ENCODE measurements at regions not wholly inside any gene's neighbourhood (a gene's known extent, or its start where the extent isn't known, plus 50 kb on each side); places are given as distances from the start of the nearest gene placed in this dataset.
A peak's percentile ranks its signal among the peaks of the same experiment; 100 is the strongest.

DNA sequence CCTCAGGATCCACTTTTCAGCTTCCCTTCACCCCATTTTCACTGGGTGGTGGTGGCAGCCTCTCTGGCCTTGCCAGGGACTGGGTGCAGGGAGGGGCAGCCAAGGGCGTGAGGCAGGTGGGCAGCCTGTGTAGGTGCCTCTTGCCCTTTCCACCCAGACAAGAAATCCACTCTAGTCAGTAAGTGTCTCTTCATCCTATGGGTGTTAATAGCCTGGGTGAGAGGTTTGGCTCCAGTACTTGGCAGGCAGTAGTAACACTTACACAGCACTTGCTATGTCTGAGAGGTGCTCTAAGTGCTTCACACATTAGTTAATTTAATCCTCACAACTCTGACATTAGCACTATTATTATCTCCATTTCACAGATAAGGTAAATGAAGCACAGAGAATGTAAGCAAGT, 171.9 kb downstream of the EMP1 start:
- no peak for DNase-seq (ENCODE audit: low read depth)
- TF ChIP-seq, protein P1, sequence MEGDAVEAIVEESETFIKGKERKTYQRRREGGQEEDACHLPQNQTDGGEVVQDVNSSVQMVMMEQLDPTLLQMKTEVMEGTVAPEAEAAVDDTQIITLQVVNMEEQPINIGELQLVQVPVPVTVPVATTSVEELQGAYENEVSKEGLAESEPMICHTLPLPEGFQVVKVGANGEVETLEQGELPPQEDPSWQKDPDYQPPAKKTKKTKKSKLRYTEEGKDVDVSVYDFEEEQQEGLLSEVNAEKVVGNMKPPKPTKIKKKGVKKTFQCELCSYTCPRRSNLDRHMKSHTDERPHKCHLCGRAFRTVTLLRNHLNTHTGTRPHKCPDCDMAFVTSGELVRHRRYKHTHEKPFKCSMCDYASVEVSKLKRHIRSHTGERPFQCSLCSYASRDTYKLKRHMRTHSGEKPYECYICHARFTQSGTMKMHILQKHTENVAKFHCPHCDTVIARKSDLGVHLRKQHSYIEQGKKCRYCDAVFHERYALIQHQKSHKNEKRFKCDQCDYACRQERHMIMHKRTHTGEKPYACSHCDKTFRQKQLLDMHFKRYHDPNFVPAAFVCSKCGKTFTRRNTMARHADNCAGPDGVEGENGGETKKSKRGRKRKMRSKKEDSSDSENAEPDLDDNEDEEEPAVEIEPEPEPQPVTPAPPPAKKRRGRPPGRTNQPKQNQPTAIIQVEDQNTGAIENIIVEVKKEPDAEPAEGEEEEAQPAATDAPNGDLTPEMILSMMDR (IDR thresholded peaks at IDR 0.05; ENCODE audit: low read length, missing control alignments): no peak

DNA sequence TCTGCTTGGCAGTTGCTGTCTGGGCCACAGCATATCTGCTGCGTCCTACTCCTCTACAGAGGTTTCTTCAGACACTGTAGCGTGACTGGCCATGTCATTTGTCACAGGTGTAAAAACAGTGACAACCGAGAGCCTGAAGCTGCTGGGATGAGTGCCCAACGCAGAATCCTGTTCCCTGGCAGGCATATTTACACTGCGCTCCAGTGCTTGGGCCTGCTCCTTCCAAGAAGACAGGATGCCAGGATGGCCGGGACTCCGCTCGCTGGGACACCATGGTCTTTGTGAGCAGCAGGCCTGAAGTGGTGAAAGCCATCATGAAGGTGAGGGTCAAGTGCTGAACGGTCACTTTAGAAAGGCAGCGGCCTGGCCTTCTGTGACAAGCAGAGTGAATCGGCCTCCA, 171.4 kb downstream of the EMP1 start:
- no peak for DNase-seq (ENCODE audit: low read depth)

More for the DNA sequence above, 171.9 kb downstream of the EMP1 start:
- no peak overlapping the region for H3K4me3 ChIP-seq (replicated peaks; ENCODE audit: low read depth, low read length)

DNA sequence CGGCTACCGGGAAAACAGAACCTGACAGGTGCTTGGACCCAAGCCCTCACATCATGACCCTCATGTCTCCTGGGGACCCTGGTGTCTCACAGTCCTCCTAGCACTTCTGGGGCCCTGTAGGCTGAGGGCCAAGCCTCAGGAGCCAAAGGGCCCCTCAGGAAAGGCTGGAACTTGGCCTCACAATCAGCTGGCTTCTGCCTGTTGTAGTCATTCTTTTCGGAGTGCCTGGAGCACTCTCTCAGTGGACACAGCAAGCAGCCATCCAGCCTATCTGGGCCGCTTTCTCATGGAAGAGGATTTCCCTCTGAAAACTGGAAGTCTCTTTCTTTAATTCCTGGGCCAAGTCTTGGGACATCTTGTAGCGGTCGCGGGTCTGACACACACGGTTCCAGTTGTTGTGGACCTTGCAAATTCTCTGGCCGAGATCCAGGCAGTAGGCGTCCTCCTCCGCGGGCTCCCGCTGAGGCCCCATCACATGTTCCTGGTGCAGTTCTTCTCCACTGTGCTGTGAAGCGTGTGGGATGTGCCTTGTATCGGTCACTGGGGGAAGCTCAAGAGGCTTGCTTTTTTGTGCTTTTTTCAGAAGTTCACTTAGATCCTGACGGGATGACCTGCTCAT, 169.3 kb downstream of the EMP1 start:
- peak; percentile 2 for DNase-seq (ENCODE audit: low read depth)
- H3K4me3 ChIP-seq (replicated peaks; ENCODE audit: low read depth, low read length): no peak overlapping the region
- TF ChIP-seq, protein P1 (IDR thresholded peaks at IDR 0.05; ENCODE audit: low read length, missing control alignments): no peak

More for the DNA sequence above, 171.4 kb downstream of the EMP1 start:
- TF ChIP-seq, protein P1 (IDR thresholded peaks at IDR 0.05; ENCODE audit: low read length, missing control alignments): no peak
- H3K4me3 ChIP-seq (replicated peaks; ENCODE audit: low read depth, low read length): no peak overlapping the region

DNA sequence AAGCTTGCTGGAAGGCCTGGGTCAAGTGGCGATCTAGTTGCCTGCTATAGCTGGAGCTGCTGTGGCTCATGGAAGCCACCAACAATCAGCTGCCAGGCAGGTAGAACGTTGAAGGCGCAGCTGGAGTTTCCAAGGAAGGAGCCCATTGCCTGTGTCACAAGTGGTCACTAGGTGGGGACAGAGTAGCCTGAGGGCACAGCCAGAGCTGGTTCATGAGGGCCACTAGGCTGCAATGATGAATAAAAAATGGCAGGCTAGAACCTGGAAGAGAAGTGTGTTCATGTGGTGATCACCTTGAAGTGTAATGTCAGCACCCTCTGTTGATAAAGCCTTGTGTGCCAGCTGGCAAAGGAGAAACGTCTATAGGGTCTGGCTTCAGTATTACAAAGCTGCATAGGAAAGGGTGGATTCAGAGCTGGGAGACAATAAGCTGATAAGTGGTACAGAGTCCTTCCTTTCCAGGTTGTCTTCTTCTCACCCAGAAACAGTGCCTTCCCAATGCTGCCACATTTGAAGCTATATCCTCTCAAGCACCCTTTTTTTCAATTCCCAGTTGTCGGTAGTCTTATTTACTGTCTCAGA, 165.8 kb downstream of the EMP1 start:
- peak; percentile 55 for DNase-seq (ENCODE audit: low read depth)
- no peak overlapping the region for H3K4me3 ChIP-seq (replicated peaks; ENCODE audit: low read depth, low read length)
- TF ChIP-seq, protein P1 (IDR thresholded peaks at IDR 0.05; ENCODE audit: low read length, missing control alignments): peak; percentile 95

DNA sequence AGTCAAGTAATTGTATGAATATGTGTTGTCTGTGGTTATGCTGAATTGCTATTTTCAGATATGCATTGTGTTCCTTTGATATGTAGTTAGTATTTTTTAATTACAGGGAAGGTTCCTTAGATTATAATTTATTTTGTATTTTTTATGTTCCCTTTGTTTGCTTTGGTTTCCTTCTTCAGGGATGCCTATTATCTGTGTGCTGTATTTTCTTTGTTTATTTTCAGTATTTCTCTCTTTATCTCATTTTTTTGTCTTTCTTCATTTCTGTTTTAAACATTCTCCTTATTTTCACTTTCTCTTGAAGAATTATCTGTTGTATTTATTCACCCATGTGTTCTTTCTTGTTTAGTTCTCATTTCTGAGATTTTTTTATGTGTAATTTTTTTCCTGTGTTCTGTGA, 163.1 kb downstream of the EMP1 start:
- DNase-seq (ENCODE audit: low read depth): no peak
- H3K4me3 ChIP-seq (replicated peaks; ENCODE audit: low read depth, low read length): no peak overlapping the region
- TF ChIP-seq, protein P1 (IDR thresholded peaks at IDR 0.05; ENCODE audit: low read length, missing control alignments): no peak

DNA sequence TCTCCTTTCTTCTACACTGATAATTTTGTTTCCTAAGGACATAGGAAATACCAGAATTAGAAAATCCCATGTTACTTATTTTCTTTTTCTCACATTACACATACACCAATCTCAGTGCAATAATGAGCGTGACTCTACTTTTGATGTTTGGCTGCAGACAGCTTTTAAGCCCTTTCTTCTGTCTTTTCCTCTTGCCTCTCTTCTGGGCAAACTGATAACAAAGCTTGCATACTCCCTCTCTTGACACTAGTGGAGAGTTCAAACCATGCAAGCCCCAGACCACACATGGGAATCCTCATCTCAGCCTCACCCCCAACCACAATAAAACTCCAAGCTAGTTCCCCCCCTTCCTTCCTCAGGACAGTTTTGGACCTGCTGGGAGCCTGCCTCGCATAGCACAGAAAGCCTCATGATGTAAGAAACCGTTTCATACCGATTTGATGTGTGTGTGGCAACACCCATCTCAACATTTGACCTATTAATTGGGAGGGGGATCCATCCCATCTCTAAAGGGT, 161.9 kb downstream of the EMP1 start:
- TF ChIP-seq, protein P1 (IDR thresholded peaks at IDR 0.05; ENCODE audit: low read length, missing control alignments): no peak

More for the DNA sequence above, 161.9 kb downstream of the EMP1 start:
- DNase-seq (ENCODE audit: low read depth): no peak
- H3K4me3 ChIP-seq (replicated peaks; ENCODE audit: low read depth, low read length): no peak overlapping the region
